Naive thymus-derived CD4-positive, alpha-beta T cell (primary cell): ENCODE measurements at regions not wholly inside any gene's neighbourhood (a gene's known extent, or its start where the extent isn't known, plus 50 kb on each side); places are given as distances from the start of the nearest gene placed in this dataset.

ENCODE experiments used
- ATAC-seq: fragments of 150-1000 bp; cut with Tn5 transposase; 2 replicates; pipeline ENCODE4 v1.10.0; 2021; ENCODE audit warnings: mild to moderate bottlenecking, moderate library complexity
- CTCF ChIA-PET: fragments of 350-600 bp; sonication (Branson Sonifier 250); formaldehyde crosslinking; loops from one replicate; lab custom pipeline; 2021; ENCODE audit warnings: antibody characterized with exemption; lab: Charles Lee
- POLR2A ChIA-PET: fragments of 350-600 bp; sonication (Branson Sonifier 250); formaldehyde crosslinking; loops from one replicate; lab custom pipeline; 2021; ENCODE audit warnings: antibody characterized with exemption, inconsistent platforms; lab: Charles Lee
- DNase-seq, 9 donors: peaks; one replicate each; pipeline versions ENCODE4 v3.0.0 to v3.0.0-alpha.2; 2020 to 2022; ENCODE audit warnings: mixed read lengths in 1 of 9
- H3K27ac ChIP-seq: one replicate; pipeline ENCODE4 v1.7.0; 2013; ENCODE audit warnings: mild to moderate bottlenecking, low read depth, low read length, moderate library complexity
- H3K27me3 ChIP-seq, 2 donors: one replicate each; pipeline ENCODE4 v1.7.0; 2013; ENCODE audit warnings: low read length in 2 of 2, mild to moderate bottlenecking in 2 of 2, moderate library complexity in 2 of 2; ENCODE audit not compliant: control insufficient read depth in 2 of 2, insufficient read depth in 2 of 2
- H3K36me3 ChIP-seq, 3 experiments: 1 replicate in 2 of 3; 2 replicates in 1 of 3; pipeline ENCODE4 v1.7.0; 2013; ENCODE audit warnings: low read length in 3 of 3, mild to moderate bottlenecking in 3 of 3, moderate library complexity in 1 of 3; ENCODE audit not compliant: insufficient read depth in 3 of 3, control insufficient read depth in 2 of 3
- H3K4me1 ChIP-seq, 2 donors: one replicate each; pipeline ENCODE4 v1.7.0; 2013; ENCODE audit warnings: low read length in 2 of 2, mild to moderate bottlenecking in 2 of 2, moderate library complexity in 1 of 2; ENCODE audit not compliant: control insufficient read depth in 2 of 2, insufficient read depth in 2 of 2
- H3K4me3 ChIP-seq: 2 replicates; pipeline ENCODE4 v1.7.0; 2013; ENCODE audit warnings: mild to moderate bottlenecking, low read length
- H3K9me3 ChIP-seq, 3 experiments: 1 replicate in 2 of 3; 2 replicates in 1 of 3; pipeline ENCODE4 v1.7.0; 2013; ENCODE audit warnings: low read length in 3 of 3; ENCODE audit not compliant: control insufficient read depth in 2 of 3
- H3K27ac Mint-ChIP-seq, 9 donors: one replicate each; pipeline ENCODE4 v1.8.0; 2020 to 2022; ENCODE audit warnings: mixed read lengths in 9 of 9, mild to moderate bottlenecking in 8 of 9, moderate library complexity in 5 of 9, inconsistent platforms in 2 of 9
- H3K27me3 Mint-ChIP-seq, 5 donors: one replicate each; pipeline ENCODE4 v1.8.0; 2021 to 2022; ENCODE audit warnings: mixed read lengths in 5 of 5, mild to moderate bottlenecking in 1 of 5
- H3K36me3 Mint-ChIP-seq, 5 donors: one replicate each; pipeline ENCODE4 v1.8.0; 2020 to 2022; ENCODE audit warnings: mixed read lengths in 5 of 5, mild to moderate bottlenecking in 3 of 5, inconsistent platforms in 1 of 5
- H3K4me1 Mint-ChIP-seq, 7 donors: one replicate each; pipeline ENCODE4 v1.8.0; 2020 to 2022; ENCODE audit warnings: mixed read lengths in 7 of 7, mild to moderate bottlenecking in 3 of 7, inconsistent platforms in 1 of 7
- H3K4me3 Mint-ChIP-seq, 10 donors: one replicate each; pipeline ENCODE4 v1.8.0; 2020 to 2022; ENCODE audit warnings: mild to moderate bottlenecking in 10 of 10, mixed read lengths in 10 of 10, moderate library complexity in 6 of 10, inconsistent platforms in 2 of 10
- H3K9me3 Mint-ChIP-seq, 11 donors: one replicate each; pipeline ENCODE4 v1.8.0; 2020 to 2022; ENCODE audit warnings: mixed read lengths in 11 of 11, mild to moderate bottlenecking in 4 of 11, inconsistent platforms in 1 of 11, moderate library complexity in 1 of 11
- intact Hi-C, 2 donors: fragments of 100-400 bp; cut with micrococcal nuclease; formaldehyde crosslinking; loops; one replicate each; pipeline ENCODE4 v1.15.1; 2023

DNA sequence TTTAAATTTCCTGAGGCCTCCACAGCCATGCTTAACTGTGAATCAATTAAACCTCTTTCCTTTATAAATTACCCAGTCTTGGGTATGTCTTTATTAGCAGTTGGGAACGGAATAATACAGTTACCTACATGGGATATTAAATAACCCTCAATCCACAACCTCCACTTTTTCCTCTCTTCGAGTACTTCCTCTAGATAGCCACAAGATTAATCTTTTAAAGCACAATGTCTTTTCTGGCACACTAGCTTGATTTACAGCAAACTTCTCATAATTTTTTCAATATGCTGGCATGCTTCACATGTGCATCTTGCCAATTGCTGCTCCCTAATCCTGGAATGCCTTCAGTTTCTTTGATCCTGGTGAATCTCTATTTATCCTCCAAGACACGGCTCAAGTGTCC, 92.2 kb downstream of the P2RY1 start:
- intact Hi-C loops, result no loop called here
- Histone ChIP-seq H3K36me3 (no peaks in the 10 kb centered on the region), H3K4me1 (no peaks in the 10 kb centered on the region), H3K27me3 (no peaks in the 10 kb centered on the region), H3K4me3 (no peak overlapping the region), H3K9me3 (no peaks in the 10 kb centered on the region), H3K27ac (no peak overlapping the region)
- CTCF ChIA-PET, result interaction anchor here (0.7 kb wide), 1 partner anchor 252 kb away, joined by 3 read pairs; no protein-coding TSS in a partner anchor
- Mint-ChIP-seq H3K4me1 (no peaks in the 10 kb centered on the region), H3K4me3 (no peak overlapping the region), H3K9me3 (peaks cover 0 to 1% (median 0%) of the 10 kb centered on the region in 11 donors), H3K36me3 (no peaks in the 10 kb centered on the region), H3K27ac (no peak overlapping the region), H3K27me3 (peaks cover 0 to 14% (median 3%) of the 10 kb centered on the region in 5 donors)
- ATAC-seq (no peak), DNase-seq (no peak)
- POLR2A ChIA-PET, result no interaction called here

DNA sequence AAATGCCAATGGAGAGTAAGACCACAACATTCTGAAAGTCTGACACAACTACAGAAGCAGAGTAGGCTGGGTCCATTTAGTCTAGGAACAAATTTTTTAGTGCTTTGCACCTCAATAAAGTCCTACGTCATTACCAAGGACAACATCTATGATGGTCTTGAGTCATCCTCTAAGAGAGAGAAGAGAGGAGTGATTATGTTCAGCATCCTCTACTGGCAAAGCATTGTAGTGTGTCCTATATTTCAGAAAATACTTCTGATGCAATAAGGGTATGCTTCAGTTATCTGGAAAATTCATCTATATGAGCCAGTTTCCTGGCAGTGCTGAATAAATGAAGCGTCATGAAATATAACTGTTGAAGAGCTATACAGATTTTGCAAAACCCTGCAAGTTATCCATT, 95.6 kb downstream of the P2RY1 start:
- POLR2A ChIA-PET, result interaction anchor here (0.5 kb wide), 1 partner anchor 79 kb away, joined by 5 read pairs; no protein-coding TSS in a partner anchor
- Histone ChIP-seq H3K36me3 (no peaks in the 10 kb centered on the region), H3K4me1 (no peaks in the 10 kb centered on the region), H3K27me3 (no peaks in the 10 kb centered on the region), H3K4me3 (no peak overlapping the region), H3K27ac (no peak overlapping the region), H3K9me3 (no peaks in the 10 kb centered on the region)
- no peak overlapping the region for H3K4me3 Mint-ChIP-seq
- DNase-seq, result no peak
- CTCF ChIA-PET, result no interaction called here
- no peaks in the 10 kb centered on the region for H3K4me1 Mint-ChIP-seq
- no peak for ATAC-seq
- H3K27ac Mint-ChIP-seq, result no peak overlapping the region
- intact Hi-C loops, result no loop called here
- peaks cover 0 to 1% (median 0%) of the 10 kb centered on the region in 11 donors for H3K9me3 Mint-ChIP-seq
- H3K36me3 Mint-ChIP-seq, result no peaks in the 10 kb centered on the region
- H3K27me3 Mint-ChIP-seq, result peaks cover 0 to 21% (median 8%) of the 10 kb centered on the region in 5 donors

DNA sequence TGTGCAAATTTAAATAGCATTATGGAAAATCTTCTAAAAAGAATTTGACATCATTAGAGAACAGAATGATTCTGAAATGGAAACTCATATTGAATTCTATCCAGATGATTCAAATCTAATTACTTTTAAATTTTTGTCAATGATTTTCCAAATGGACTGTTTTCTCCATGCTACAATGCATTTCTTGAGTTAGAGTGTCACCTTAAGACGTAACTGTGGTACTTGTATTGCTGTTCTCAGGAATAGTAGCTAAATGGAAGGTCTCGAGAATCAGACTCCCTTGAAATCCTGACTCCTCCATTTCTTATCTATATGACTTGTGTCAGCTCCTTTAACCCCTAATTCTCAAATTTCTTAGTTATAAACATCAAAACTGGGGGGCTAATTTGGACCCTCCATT, 102.3 kb downstream of the P2RY1 start:
- no peaks in the 10 kb centered on the region for H3K27me3 ChIP-seq
- Mint-ChIP-seq H3K27ac (no peak overlapping the region), H3K9me3 (no peaks in the 10 kb centered on the region), H3K36me3 (no peaks in the 10 kb centered on the region), H3K4me3 (no peak overlapping the region), H3K4me1 (no peaks in the 10 kb centered on the region), H3K27me3 (peaks cover 0 to 16% (median 11%) of the 10 kb centered on the region in 5 donors)
- ATAC-seq (no peak), DNase-seq (no peak)
- H3K4me1 ChIP-seq, result no peaks in the 10 kb centered on the region
- H3K9me3 ChIP-seq, result no peaks in the 10 kb centered on the region
- no peak overlapping the region for H3K27ac ChIP-seq
- intact Hi-C loops, result no loop called here
- H3K36me3 ChIP-seq, result no peaks in the 10 kb centered on the region
- POLR2A ChIA-PET, result no interaction called here
- H3K4me3 ChIP-seq, result no peak overlapping the region
- CTCF ChIA-PET, result no interaction called here

DNA sequence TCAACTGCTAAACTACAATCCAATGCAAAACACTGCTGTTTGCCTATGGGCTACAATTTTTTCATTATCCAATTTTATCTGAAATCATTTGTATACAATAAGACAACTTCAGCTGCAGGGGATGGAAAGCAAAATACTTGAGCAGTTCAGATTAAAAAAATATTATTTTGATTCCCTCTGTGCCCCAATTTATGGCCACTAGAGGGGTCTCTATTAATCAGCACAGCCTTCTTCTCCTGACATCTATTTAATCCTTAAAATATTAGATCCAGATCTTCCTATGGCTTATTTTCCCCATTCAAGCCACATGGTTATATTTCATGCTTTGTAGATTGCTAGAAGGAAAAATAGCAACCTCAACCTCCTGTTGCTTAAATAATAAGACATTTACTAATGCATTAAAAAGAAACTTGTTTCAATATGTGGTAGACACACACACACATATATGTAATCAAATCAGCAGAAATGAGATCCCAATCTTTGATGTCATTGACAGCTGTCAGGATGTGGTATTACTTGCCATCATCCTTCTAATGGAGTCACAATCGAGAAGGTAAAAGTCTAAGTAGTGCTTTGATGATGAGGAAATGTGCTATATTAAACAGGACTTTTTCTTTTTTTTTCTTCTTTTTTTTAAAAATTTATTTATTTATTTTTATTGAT, 104.2 kb downstream of the P2RY1 start:
- H3K36me3 Mint-ChIP-seq, result no peaks in the 10 kb centered on the region
- Histone ChIP-seq H3K9me3 (no peaks in the 10 kb centered on the region), H3K27ac (no peak overlapping the region), H3K4me1 (no peaks in the 10 kb centered on the region), H3K4me3 (no peak overlapping the region), H3K27me3 (no peaks in the 10 kb centered on the region), H3K36me3 (no peaks in the 10 kb centered on the region)
- H3K27ac Mint-ChIP-seq, result no peak overlapping the region
- H3K9me3 Mint-ChIP-seq, result peaks cover 0 to 1% (median 0%) of the 10 kb centered on the region in 11 donors
- ChIA-PET CTCF (no interaction called here), POLR2A (no interaction called here)
- H3K4me3 Mint-ChIP-seq, result no peak overlapping the region
- no peak for DNase-seq
- H3K4me1 Mint-ChIP-seq, result no peaks in the 10 kb centered on the region
- ATAC-seq, result no peak
- H3K27me3 Mint-ChIP-seq, result peaks cover 0 to 23% (median 7%) of the 10 kb centered on the region in 5 donors
- intact Hi-C loops, result no loop called here

- H3K27ac ChIP-seq, result no peak overlapping the region
- Mint-ChIP-seq H3K4me3 (no peak overlapping the region), H3K9me3 (peaks cover 0 to 1% (median 0%) of the 10 kb centered on the region in 11 donors), H3K27me3 (peaks cover 0 to 22% (median 0%) of the 10 kb centered on the region in 5 donors), H3K4me1 (no peaks in the 10 kb centered on the region), H3K36me3 (no peaks in the 10 kb centered on the region), H3K27ac (no peak overlapping the region)
- no peak for DNase-seq
- POLR2A ChIA-PET, result no interaction called here
- CTCF ChIA-PET, result no interaction called here
- no peaks in the 10 kb centered on the region for H3K27me3 ChIP-seq
- H3K4me1 ChIP-seq, result no peaks in the 10 kb centered on the region
- intact Hi-C loops, result no loop called here
- no peaks in the 10 kb centered on the region for H3K9me3 ChIP-seq
- no peaks in the 10 kb centered on the region for H3K36me3 ChIP-seq
- ATAC-seq, result no peak
- H3K4me3 ChIP-seq, result no peak overlapping the region
These were observed 106.9 kb downstream of the P2RY1 start for GRCh38 chr3:152941859-152942258.

- no peaks in the 10 kb centered on the region for H3K27me3 ChIP-seq
- H3K36me3 ChIP-seq, result no peaks in the 10 kb centered on the region
- DNase-seq (no peak), ATAC-seq (no peak)
- no peaks in the 10 kb centered on the region for H3K9me3 ChIP-seq
- ChIA-PET CTCF (no interaction called here), POLR2A (no interaction called here)
- Mint-ChIP-seq H3K9me3 (peaks cover 0 to 1% (median 0%) of the 10 kb centered on the region in 11 donors), H3K4me1 (no peaks in the 10 kb centered on the region), H3K27me3 (peaks cover 0 to 22% (median 0%) of the 10 kb centered on the region in 5 donors), H3K36me3 (no peaks in the 10 kb centered on the region), H3K4me3 (no peak overlapping the region), H3K27ac (no peak overlapping the region)
- H3K27ac ChIP-seq, result no peak overlapping the region
- H3K4me3 ChIP-seq, result no peak overlapping the region
- intact Hi-C loops, result no loop called here
- H3K4me1 ChIP-seq, result no peaks in the 10 kb centered on the region
These were observed 107.4 kb downstream of the P2RY1 start for GRCh38 chr3:152942366-152942765.

- POLR2A ChIA-PET, result no interaction called here
- H3K27me3 Mint-ChIP-seq, result peaks cover 0 to 17% (median 0%) of the 10 kb centered on the region in 5 donors
- no peaks in the 10 kb centered on the region for H3K36me3 Mint-ChIP-seq
- Histone ChIP-seq H3K27ac (no peak overlapping the region), H3K27me3 (no peaks in the 10 kb centered on the region), H3K36me3 (no peaks in the 10 kb centered on the region), H3K4me3 (no peak overlapping the region), H3K9me3 (no peaks in the 10 kb centered on the region), H3K4me1 (no peaks in the 10 kb centered on the region)
- peaks cover 0 to 1% (median 0%) of the 10 kb centered on the region in 11 donors for H3K9me3 Mint-ChIP-seq
- ATAC-seq (no peak), DNase-seq (no peak)
- H3K4me3 Mint-ChIP-seq, result no peak overlapping the region
- H3K4me1 Mint-ChIP-seq, result no peaks in the 10 kb centered on the region
- H3K27ac Mint-ChIP-seq, result no peak overlapping the region
- CTCF ChIA-PET, result no interaction called here
- intact Hi-C loops, result no loop called here
These were observed 108.7 kb downstream of the P2RY1 start for GRCh38 chr3:152943645-152944044.
